ENCODE measurements at regions not wholly inside any gene's neighbourhood (a gene's known extent, or its start where the extent isn't known, plus 50 kb on each side); places are given as distances from the start of the nearest gene placed in this dataset.

GRCh38 chr10:8481718-8482504 lies 427.4 kb downstream of the GATA3 start:
- Histone ChIP-seq H3K9me2 (ENCODE audit: insufficient read depth) (no peaks in the 10 kb centered on the region), H3K9me3 (ENCODE audit: control insufficient read depth in 1 of 2, insufficient read depth in 1 of 2, low read depth in 1 of 2, low read length in 2 of 2) (no peaks in the 10 kb centered on the region; a peak in 1 of 4 replicates), H3K4me2 (ENCODE audit: low read length) (no peak overlapping the region), H3K36me3 (ENCODE audit: control insufficient read depth in 1 of 2, insufficient read depth in 2 of 2, low read length in 2 of 2) (no peaks in the 10 kb centered on the region), H3K4me1 (ENCODE audit: control insufficient read depth in 1 of 2, insufficient read depth in 2 of 2, low read length in 2 of 2) (no peaks in the 10 kb centered on the region), H3K27me3 (ENCODE audit: insufficient read depth, low read length) (no peaks in the 10 kb centered on the region), H4K20me1 (ENCODE audit: insufficient read depth) (no peaks in the 10 kb centered on the region), H3K9ac (ENCODE audit: low read length) (no peak overlapping the region), H2AFZ (ENCODE audit: low read depth, low read length, poor library complexity, severe bottlenecking) (no peak overlapping the region), H3K27ac (ENCODE audit: low read depth, low read length) (no peak overlapping the region), H3K4me3 (replicated peaks in 1 of 2; ENCODE audit: low read depth in 1 of 2, low read length in 2 of 2) (no peak overlapping the region), H3K79me2 (ENCODE audit: insufficient read depth, low read length) (no peaks in the 10 kb centered on the region)
- intact Hi-C loops (cut with micrococcal nuclease) = no loop called here
- no peak for TF ChIP-seq POLR2AphosphoS5 (IDR thresholded peaks at IDR 0.05; ENCODE audit: low read depth, low read length)
- TF ChIP-seq EZH2 (IDR thresholded peaks at IDR 0.05) = no peak
- no peak for TF ChIP-seq TCF7L2 (IDR thresholded peaks at IDR 0.05; ENCODE audit: borderline replicate concordance, extremely low read depth, insufficient read depth, insufficient read length)
- TF ChIP-seq, protein P1, sequence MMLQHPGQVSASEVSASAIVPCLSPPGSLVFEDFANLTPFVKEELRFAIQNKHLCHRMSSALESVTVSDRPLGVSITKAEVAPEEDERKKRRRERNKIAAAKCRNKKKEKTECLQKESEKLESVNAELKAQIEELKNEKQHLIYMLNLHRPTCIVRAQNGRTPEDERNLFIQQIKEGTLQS (IDR thresholded peaks at IDR 0.05) = no peak
- TF ChIP-seq SIN3A (IDR thresholded peaks at IDR 0.05; ENCODE audit: low read depth) = no peak
- no peak for TF ChIP-seq SP1 (IDR thresholded peaks at IDR 0.05; ENCODE audit: low read depth)
- no peak for TF ChIP-seq RAD21 (IDR thresholded peaks at IDR 0.05; ENCODE audit: low read depth)
- no peak for TF ChIP-seq EZH2phosphoT487 (IDR thresholded peaks at IDR 0.05; ENCODE audit: borderline replicate concordance)
- no peak for TF ChIP-seq ZFX (IDR thresholded peaks at IDR 0.05)
- TF ChIP-seq CEBPB (IDR thresholded peaks at IDR 0.05; ENCODE audit: low read depth) = no peak
- TF ChIP-seq JUND (IDR thresholded peaks at IDR 0.05) = no peak
- TF ChIP-seq YY1 (IDR thresholded peaks at IDR 0.05; ENCODE audit: extremely low read depth, insufficient replicate concordance, low read depth, low read length) = no peak
- no peak for TF ChIP-seq CBX3 (IDR thresholded peaks at IDR 0.05; ENCODE audit: low read depth)
- TF ChIP-seq ELF1 (IDR thresholded peaks at IDR 0.05; ENCODE audit: borderline replicate concordance, low read depth) = no peak
- TF ChIP-seq FOSL1 (IDR thresholded peaks at IDR 0.05; ENCODE audit: low read depth) = no peak
- no peak for TF ChIP-seq REST (IDR thresholded peaks at IDR 0.05; ENCODE audit: low read depth)
- no peak for TF ChIP-seq EGR1 (IDR thresholded peaks at IDR 0.05; ENCODE audit: low read depth)
- TF ChIP-seq, protein P2, sequence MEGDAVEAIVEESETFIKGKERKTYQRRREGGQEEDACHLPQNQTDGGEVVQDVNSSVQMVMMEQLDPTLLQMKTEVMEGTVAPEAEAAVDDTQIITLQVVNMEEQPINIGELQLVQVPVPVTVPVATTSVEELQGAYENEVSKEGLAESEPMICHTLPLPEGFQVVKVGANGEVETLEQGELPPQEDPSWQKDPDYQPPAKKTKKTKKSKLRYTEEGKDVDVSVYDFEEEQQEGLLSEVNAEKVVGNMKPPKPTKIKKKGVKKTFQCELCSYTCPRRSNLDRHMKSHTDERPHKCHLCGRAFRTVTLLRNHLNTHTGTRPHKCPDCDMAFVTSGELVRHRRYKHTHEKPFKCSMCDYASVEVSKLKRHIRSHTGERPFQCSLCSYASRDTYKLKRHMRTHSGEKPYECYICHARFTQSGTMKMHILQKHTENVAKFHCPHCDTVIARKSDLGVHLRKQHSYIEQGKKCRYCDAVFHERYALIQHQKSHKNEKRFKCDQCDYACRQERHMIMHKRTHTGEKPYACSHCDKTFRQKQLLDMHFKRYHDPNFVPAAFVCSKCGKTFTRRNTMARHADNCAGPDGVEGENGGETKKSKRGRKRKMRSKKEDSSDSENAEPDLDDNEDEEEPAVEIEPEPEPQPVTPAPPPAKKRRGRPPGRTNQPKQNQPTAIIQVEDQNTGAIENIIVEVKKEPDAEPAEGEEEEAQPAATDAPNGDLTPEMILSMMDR (IDR thresholded peaks at IDR 0.05 in 2 of 3, conservative IDR thresholded peaks at IDR 0.05 in 1 of 3; ENCODE audit: borderline replicate concordance in 1 of 3, insufficient read depth in 1 of 3, low read depth in 2 of 3, low read length in 2 of 3) = no peak
- no peak for TF ChIP-seq ZNF274 (IDR thresholded peaks at IDR 0.05; ENCODE audit: low read depth, low read length)
- no peak for DNase-seq (ENCODE audit: low read depth, low spot score)
- RAD21 ChIA-PET (ENCODE audit: low non-redundant PET in 1 of 2, low total read pairs in 2 of 2, uncharacterized antibody in 2 of 2, unreplicated experiment in 2 of 2) = no interaction called here
- CTCF ChIA-PET = no interaction called here
- BruUV-seq (replicated peaks) = no TSS peak
- no peak for ATAC-seq
- POLR2A ChIA-PET = no interaction called here

Data from HCT116 (cell line).